ENCODE measurements at regions not wholly inside any gene's neighbourhood (a gene's known extent, or its start where the extent isn't known, plus 50 kb on each side); places are given as distances from the start of the nearest gene placed in this dataset.

GRCh38 chr3:76669322-76669721, 370.6 kb upstream of the ROBO2 start (continued):
- TF ChIP-seq CHD7 (IDR thresholded peaks at IDR 0.05; ENCODE audit: insufficient replicate concordance, low read length), result no peak

Data from H1 (cell line).